ENCODE measurements at regions not wholly inside any gene's neighbourhood (a gene's known extent, or its start where the extent isn't known, plus 50 kb on each side); places are given as distances from the start of the nearest gene placed in this dataset.

- TF ChIP-seq RAD21 (IDR thresholded peaks at IDR 0.05; ENCODE audit: low read depth): no peak
- no peak for TF ChIP-seq ZBTB7A (IDR thresholded peaks at IDR 0.05; ENCODE audit: low read depth)
- TF ChIP-seq CREB1 (IDR thresholded peaks at IDR 0.05; ENCODE audit: low read depth): no peak
- no peak for TF ChIP-seq YY1 (IDR thresholded peaks at IDR 0.05; ENCODE audit: low read depth)
- no peak for TF ChIP-seq TCF12 (IDR thresholded peaks at IDR 0.05; ENCODE audit: low read depth)
- TF ChIP-seq USF1 (IDR thresholded peaks at IDR 0.05): no peak
- TF ChIP-seq TAF1 (IDR thresholded peaks at IDR 0.05; ENCODE audit: low read depth): no peak
- no peak for TF ChIP-seq FOXM1 (IDR thresholded peaks at IDR 0.05; ENCODE audit: borderline replicate concordance, low read depth)
- TF ChIP-seq TEAD4 (IDR thresholded peaks at IDR 0.05): no peak
- TF ChIP-seq EGR1 (IDR thresholded peaks at IDR 0.05): no peak
- TF ChIP-seq EP300 (IDR thresholded peaks at IDR 0.05; ENCODE audit: borderline replicate concordance): no peak
- no peak for TF ChIP-seq CEBPB (IDR thresholded peaks at IDR 0.05)
- TF ChIP-seq REST (IDR thresholded peaks at IDR 0.05; ENCODE audit: low read depth): no peak
These were observed 175.9 kb upstream of the PGR start for GRCh38 chr11:101305496-101305895.
